ENCODE measurements at regions not wholly inside any gene's neighbourhood (a gene's known extent, or its start where the extent isn't known, plus 50 kb on each side); places are given as distances from the start of the nearest gene placed in this dataset.

DNA sequence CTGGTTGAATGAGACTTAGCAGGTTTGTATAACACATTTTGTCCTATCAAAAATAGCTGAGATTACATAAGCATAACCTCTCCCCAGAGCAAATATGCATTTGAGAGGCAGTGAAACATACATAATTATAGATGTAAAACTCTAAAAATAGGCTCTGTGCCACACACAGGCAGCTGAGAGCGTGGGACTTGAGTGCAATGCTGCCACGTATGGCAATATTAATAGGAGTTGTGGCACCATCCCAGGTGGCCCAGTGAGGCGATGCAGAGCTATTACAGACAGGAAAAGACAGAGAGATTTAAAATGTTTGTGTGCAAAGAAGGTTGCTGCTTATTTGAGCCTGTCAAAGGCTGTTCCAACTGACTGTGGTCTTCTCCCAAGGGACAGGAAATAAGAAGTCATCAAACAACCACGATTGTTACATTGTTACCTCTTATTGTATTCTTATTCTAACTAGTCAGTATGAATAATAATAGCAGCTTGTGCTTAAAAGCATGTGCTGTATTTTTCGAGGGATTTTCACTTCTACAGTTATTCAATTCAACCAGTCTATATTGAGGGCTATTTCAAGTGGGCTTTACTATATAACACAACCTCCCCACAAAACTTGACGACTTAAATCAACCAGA lies 116.5 kb downstream of the SALL1 start:
- DNase-seq (no peak), ATAC-seq (no peak)
- intact Hi-C loops (cut with DNase I), result no loop called here
- H3K27ac ChIP-seq, result no peak overlapping the region
- H3K9me3 ChIP-seq, result no peaks in the 10 kb centered on the region
- no peak for TF ChIP-seq CTCF (IDR thresholded peaks at IDR 0.05)
- no peaks in the 10 kb centered on the region for H3K27me3 ChIP-seq (ENCODE audit: insufficient read depth in 3 of 3, low read length in 2 of 3)
- H3K36me3 ChIP-seq (ENCODE audit: insufficient read depth in 1 of 2, low read depth in 1 of 2), result no peaks in the 10 kb centered on the region
- H3K4me3 ChIP-seq, result no peak overlapping the region
- H3K4me1 ChIP-seq, result no peaks in the 10 kb centered on the region
- 36 to 44% (median 43%) methylated on average over 6 of the region's 6 CpGs for WGBS, 3 donors

- TF ChIP-seq CTCF (IDR thresholded peaks at IDR 0.05), result no peak
- WGBS, 3 donors, result 82 to 84% (median 82%) methylated on average over 4 of the region's 4 CpGs
- ATAC-seq (no peak), DNase-seq (no peak)
- no peaks in the 10 kb centered on the region for H3K27me3 ChIP-seq (ENCODE audit: insufficient read depth in 3 of 3, low read length in 2 of 3)
- H3K36me3 ChIP-seq (ENCODE audit: insufficient read depth in 1 of 2, low read depth in 1 of 2), result no peaks in the 10 kb centered on the region
- H3K9me3 ChIP-seq, result no peaks in the 10 kb centered on the region
- H3K4me3 ChIP-seq, result no peak overlapping the region
- H3K27ac ChIP-seq, result no peak overlapping the region
- intact Hi-C loops (cut with DNase I), result no loop called here
- no peaks in the 10 kb centered on the region for H3K4me1 ChIP-seq
Measured at GRCh38 chr16:51031598-51031997, 119.5 kb downstream of the SALL1 start.

DNA sequence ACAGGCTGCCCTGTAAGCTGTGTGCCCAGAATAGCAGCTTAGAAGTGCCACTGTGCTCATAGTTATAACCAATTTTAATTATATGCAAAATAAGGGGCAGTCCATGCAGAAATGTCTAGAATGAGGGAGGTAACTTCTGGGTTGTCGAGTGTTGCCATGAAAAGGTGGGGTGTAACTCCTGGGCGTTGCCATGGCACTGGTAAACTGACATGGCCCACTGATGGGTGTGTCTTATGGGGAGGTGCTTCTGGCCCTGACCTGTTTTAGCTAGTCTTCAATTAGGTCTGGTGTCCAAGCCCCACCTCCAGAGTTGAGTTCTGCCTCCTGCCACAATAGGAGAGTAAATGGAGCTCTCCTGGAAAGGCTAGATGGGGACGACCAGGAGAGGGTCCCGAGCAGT lies 120.6 kb downstream of the SALL1 start:
- no peak overlapping the region for H3K27ac ChIP-seq
- H3K36me3 ChIP-seq (ENCODE audit: insufficient read depth in 1 of 2, low read depth in 1 of 2), result no peaks in the 10 kb centered on the region
- no peak for TF ChIP-seq CTCF (IDR thresholded peaks at IDR 0.05)
- no peak overlapping the region for H3K4me3 ChIP-seq
- H3K4me1 ChIP-seq, result no peaks in the 10 kb centered on the region
- ATAC-seq, result no peak
- no peaks in the 10 kb centered on the region for H3K9me3 ChIP-seq
- no peak for DNase-seq
- intact Hi-C loops (cut with DNase I), result no loop called here
- H3K27me3 ChIP-seq (ENCODE audit: insufficient read depth in 3 of 3, low read length in 2 of 3), result no peaks in the 10 kb centered on the region
- 45 to 65% (median 54%) methylated on average over 4 of the region's 4 CpGs for WGBS, 3 donors

DNA sequence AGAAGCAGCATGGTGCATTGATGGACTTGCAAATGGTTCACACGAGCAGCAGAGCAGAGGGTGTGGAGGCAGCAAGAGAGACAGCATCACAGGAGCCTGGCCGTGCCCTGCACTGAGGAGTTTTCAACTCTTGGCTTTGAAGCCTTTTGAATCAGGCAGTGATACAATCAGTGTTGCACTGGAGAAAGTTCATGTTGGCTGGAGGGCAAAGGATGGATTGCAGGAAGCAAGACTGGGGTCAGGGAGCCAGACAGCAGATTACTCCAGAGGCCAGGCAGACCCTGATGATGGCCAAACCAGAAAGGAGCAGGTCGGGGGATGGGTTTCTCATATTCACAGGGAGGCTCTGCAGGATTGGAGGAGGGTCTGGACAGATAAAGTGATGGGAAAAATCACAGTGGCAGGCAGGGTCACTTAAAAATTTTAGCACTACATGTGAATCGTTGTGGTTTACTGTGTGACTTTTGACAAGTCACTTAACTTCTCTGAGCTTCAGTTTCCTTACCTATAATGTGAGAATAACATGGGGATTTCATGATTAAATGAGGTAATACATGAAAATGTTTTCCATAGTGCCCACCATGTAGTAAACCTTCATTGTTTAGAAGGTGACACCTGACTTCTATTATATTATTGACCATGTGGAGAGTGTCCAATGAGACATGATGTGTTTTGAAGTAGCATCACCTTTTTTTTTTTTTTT lies 125.3 kb downstream of the SALL1 start:
- Histone ChIP-seq H3K9me3 (no peaks in the 10 kb centered on the region), H3K36me3 (ENCODE audit: insufficient read depth in 1 of 2, low read depth in 1 of 2) (no peaks in the 10 kb centered on the region), H3K27ac (no peak overlapping the region), H3K27me3 (ENCODE audit: insufficient read depth in 3 of 3, low read length in 2 of 3) (peaks cover 0 to 1% (median 0%) of the 10 kb centered on the region in 3 donors), H3K4me1 (no peaks in the 10 kb centered on the region), H3K4me3 (no peak overlapping the region)
- 47 to 52% (median 52%) methylated on average over 4 of the region's 4 CpGs for WGBS, 3 donors
- no peak for ATAC-seq
- intact Hi-C loops (cut with DNase I), result no loop called here
- TF ChIP-seq CTCF (IDR thresholded peaks at IDR 0.05), result no peak
- no peak for DNase-seq
